ENCODE measurements at regions not wholly inside any gene's neighbourhood (a gene's known extent, or its start where the extent isn't known, plus 50 kb on each side); places are given as distances from the start of the nearest gene placed in this dataset.

- DNase-seq, result no peak
Observed at GRCh38 chr4:104964410-104965175, 182.1 kb upstream of the TET2 start.

GRCh38 chr4:104966349-104967033 lies 180.2 kb upstream of the TET2 start:
- DNase-seq, result no peak

- no peak for DNase-seq
Observed at GRCh38 chr4:104967034-104967401, 179.7 kb upstream of the TET2 start.

GRCh38 chr4:104969394-104970082 lies 177.1 kb upstream of the TET2 start:
- no peak for DNase-seq

- DNase-seq, result no peak
Observed at GRCh38 chr4:104971462-104971861, 175.2 kb upstream of the TET2 start.

GRCh38 chr4:104973708-104974107 lies 173.0 kb upstream of the TET2 start:
- no peak for DNase-seq

GRCh38 chr4:104975617-104976016 lies 171.1 kb upstream of the TET2 start:
- no peak for DNase-seq

GRCh38 chr4:104976262-104976661 lies 170.4 kb upstream of the TET2 start:
- DNase-seq, result no peak

- DNase-seq, result no peak
Observed at GRCh38 chr4:104979083-104979760, 167.5 kb upstream of the TET2 start.

- DNase-seq, result no peak
Observed at GRCh38 chr4:104983615-104984179, 163.0 kb upstream of the TET2 start.

- no peak for DNase-seq
Observed at GRCh38 chr4:104986306-104986705, 160.4 kb upstream of the TET2 start.

GRCh38 chr4:104989371-104989770 lies 157.3 kb upstream of the TET2 start:
- peak; percentile 12 for DNase-seq

GRCh38 chr4:105002278-105002677 lies 144.4 kb upstream of the TET2 start:
- DNase-seq, result no peak

- DNase-seq, result no peak
Observed at GRCh38 chr4:105014234-105014633, 132.4 kb upstream of the TET2 start.

GRCh38 chr4:105014635-105015034 lies 132.0 kb upstream of the TET2 start:
- no peak for DNase-seq

GRCh38 chr4:105015750-105016149 lies 130.9 kb upstream of the TET2 start:
- DNase-seq, result no peak

GRCh38 chr4:105022811-105023667 lies 123.6 kb upstream of the TET2 start:
- no peak for DNase-seq

- no peak for DNase-seq
Observed at GRCh38 chr4:105023668-105024055, 123.0 kb upstream of the TET2 start.

- DNase-seq, result no peak
Observed at GRCh38 chr4:105025263-105026017, 121.2 kb upstream of the TET2 start.

- DNase-seq, result no peak
Observed at GRCh38 chr4:105036991-105037390, 109.7 kb upstream of the TET2 start.

- DNase-seq, result no peak
Observed at GRCh38 chr4:105042451-105042850, 104.2 kb upstream of the TET2 start.

Measured in skin of body (tissue), 1 donor.